ENCODE measurements at regions not wholly inside any gene's neighbourhood (a gene's known extent, or its start where the extent isn't known, plus 50 kb on each side); places are given as distances from the start of the nearest gene placed in this dataset.

- no peak for TF ChIP-seq CTCF (IDR thresholded peaks at IDR 0.05; ENCODE audit: low read length)
- TF ChIP-seq EZH2phosphoT487 (IDR thresholded peaks at IDR 0.05; ENCODE audit: low read length) = no peak
These were observed 592.3 kb downstream of the TRIB2 start for GRCh38 chr2:13308989-13309388.
